Smooth muscle cell (in vitro differentiated cells): ENCODE measurements at regions not wholly inside any gene's neighbourhood (a gene's known extent, or its start where the extent isn't known, plus 50 kb on each side); places are given as distances from the start of the nearest gene placed in this dataset.

Experiments
- DNase-seq: peaks from one replicate; lab custom pipeline; 2025; ENCODE audit not compliant: unreplicated experiment; lab: John Stamatoyannopoulos, UW
- H2AFZ ChIP-seq: fragments of 200-600 bp; sonication (generic); 2 replicates; pipeline ENCODE4 v1.6.0; 2016; ENCODE audit warnings: antibody characterized with exemption, low read depth, mild to moderate bottlenecking
- H3F3A ChIP-seq: fragments of 200-600 bp; sonication (generic); 2 replicates; pipeline ENCODE4 v1.6.0; 2017; ENCODE audit warnings: antibody characterized with exemption, low read depth
- H3K27ac ChIP-seq: fragments of 200-600 bp; sonication (generic); 2 replicates; pipeline ENCODE4 v1.5.1; 2016; ENCODE audit warnings: low read depth, mild to moderate bottlenecking
- H3K27me3 ChIP-seq: fragments of 200-600 bp; sonication (generic); 2 replicates; pipeline ENCODE4 v1.6.1; 2016; ENCODE audit warnings: low read depth, mild to moderate bottlenecking
- H3K36me3 ChIP-seq: fragments of 200-600 bp; sonication (generic); 2 replicates; pipeline ENCODE4 v1.5.1; 2016; ENCODE audit warnings: low read depth
- H3K4me1 ChIP-seq: fragments of 200-600 bp; sonication (generic); 2 replicates; pipeline ENCODE4 v1.5.1; 2016; ENCODE audit warnings: low read depth
- H3K4me2 ChIP-seq: fragments of 200-600 bp; sonication (generic); 2 replicates; pipeline ENCODE4 v1.6.0; 2016; ENCODE audit warnings: mild to moderate bottlenecking
- H3K4me3 ChIP-seq: fragments of 200-600 bp; sonication (generic); 2 replicates; pipeline ENCODE4 v1.5.1; 2016; ENCODE audit warnings: mild to moderate bottlenecking
- H3K79me2 ChIP-seq: fragments of 200-600 bp; sonication (generic); 2 replicates; pipeline ENCODE4 v1.6.0; 2016; ENCODE audit warnings: low read depth, mild to moderate bottlenecking
- H3K9ac ChIP-seq: fragments of 200-600 bp; sonication (generic); 2 replicates; pipeline ENCODE4 v1.6.0; 2016; ENCODE audit warnings: low read depth
- H3K9me3 ChIP-seq: fragments of 200-600 bp; sonication (generic); replicated peaks from 2 replicates; pipeline ENCODE4 v1.5.1; 2016; ENCODE audit warnings: low read depth
- H4K20me1 ChIP-seq: fragments of 200-600 bp; sonication (generic); 2 replicates; pipeline ENCODE4 v1.6.0; 2016; ENCODE audit warnings: low read depth
- CTCF ChIP-seq: fragments of 200-600 bp; sonication (generic); IDR thresholded peaks from 2 replicates; pipeline ENCODE4 v1.5.1; 2017; ENCODE audit warnings: borderline replicate concordance, mild to moderate bottlenecking, antibody characterized with exemption; ENCODE audit not compliant: insufficient read depth, poor library complexity, severe bottlenecking
- WGBS: methylation state at CpG from one replicate; pipeline ENCODE4 v1.1.7; 2016; ENCODE audit warnings: low lambda C conversion rate; 5-methylcytosine and 5-hydroxymethylcytosine counted together

GRCh38 chr2:118489712-118490299, 357.6 kb downstream of the EN1 start:
- Histone ChIP-seq H3K27me3 (no peaks in the 10 kb centered on the region), H3K4me2 (no peak overlapping the region), H3F3A (no peaks in the 10 kb centered on the region), H3K36me3 (no peaks in the 10 kb centered on the region), H3K4me3 (no peak overlapping the region), H3K4me1 (no peaks in the 10 kb centered on the region), H3K27ac (no peak overlapping the region), H2AFZ (no peak overlapping the region), H3K9ac (no peak overlapping the region), H4K20me1 (no peaks in the 10 kb centered on the region), H3K79me2 (no peaks in the 10 kb centered on the region), H3K9me3 (no peaks in the 10 kb centered on the region)
- no peak for TF ChIP-seq CTCF
- DNase-seq, result no peak
- WGBS, result 59% methylated on average over 6 of the region's 6 CpGs

- H3K9me3 ChIP-seq, result no peaks in the 10 kb centered on the region
- H3K27me3 ChIP-seq, result peaks cover 30% of the 10 kb centered on the region
- H3K4me3 ChIP-seq, result no peak overlapping the region
- H3K79me2 ChIP-seq, result no peaks in the 10 kb centered on the region
- 80% methylated on average over 1 of the region's 1 CpG for WGBS
- no peak for DNase-seq
- H4K20me1 ChIP-seq, result no peaks in the 10 kb centered on the region
- H3K4me1 ChIP-seq, result no peaks in the 10 kb centered on the region
- H3F3A ChIP-seq, result no peaks in the 10 kb centered on the region
- TF ChIP-seq CTCF, result no peak
- no peak overlapping the region for H2AFZ ChIP-seq
- H3K9ac ChIP-seq, result no peak overlapping the region
- no peak overlapping the region for H3K4me2 ChIP-seq
- no peak overlapping the region for H3K27ac ChIP-seq
- no peaks in the 10 kb centered on the region for H3K36me3 ChIP-seq
These were observed 366.1 kb downstream of the EN1 start for GRCh38 chr2:118481299-118481698.

- Histone ChIP-seq H3K4me3 (no peak overlapping the region), H3K9me3 (no peaks in the 10 kb centered on the region), H3F3A (no peaks in the 10 kb centered on the region), H3K79me2 (no peaks in the 10 kb centered on the region), H3K36me3 (no peaks in the 10 kb centered on the region), H3K4me2 (no peak overlapping the region), H3K27ac (no peak overlapping the region), H4K20me1 (no peaks in the 10 kb centered on the region), H2AFZ (no peak overlapping the region), H3K9ac (no peak overlapping the region), H3K27me3 (peaks cover 32% of the 10 kb centered on the region), H3K4me1 (no peaks in the 10 kb centered on the region)
- DNase-seq, result no peak
- 80% methylated on average over 5 of the region's 5 CpGs for WGBS
- TF ChIP-seq CTCF, result no peak
These were observed 368.4 kb downstream of the EN1 start for GRCh38 chr2:118479020-118479419.
